ENCODE measurements at regions not wholly inside any gene's neighbourhood (a gene's known extent, or its start where the extent isn't known, plus 50 kb on each side); places are given as distances from the start of the nearest gene placed in this dataset.

DNA sequence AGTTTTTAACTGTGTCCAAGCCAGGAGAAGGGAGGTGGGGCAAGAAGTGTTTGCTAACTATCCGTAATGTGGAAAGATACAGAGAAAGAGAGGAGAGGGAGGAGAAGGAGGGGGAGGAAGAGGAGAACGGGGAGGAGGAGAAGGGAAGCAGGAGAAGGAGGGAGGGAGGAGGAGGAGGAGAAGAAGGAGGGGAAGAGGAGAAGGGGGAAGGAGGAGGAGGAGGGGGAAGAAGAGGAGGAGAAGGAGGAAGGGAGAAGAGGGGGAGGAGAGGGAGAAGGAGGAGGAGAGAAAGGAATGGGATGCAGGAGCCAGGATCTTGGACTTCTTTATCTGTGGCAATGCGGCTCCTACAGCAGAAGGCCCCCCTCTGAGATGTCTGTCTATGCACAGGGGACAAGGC, 510.3 kb upstream of the CCDC196 start:
- no peak for DNase-seq
- H3K27me3 ChIP-seq (ENCODE audit: insufficient read depth), result no peaks in the 10 kb centered on the region
- H3K9me3 ChIP-seq, result no peaks in the 10 kb centered on the region
- peaks cover 0 to under 1% of the 10 kb centered on the region in 2 experiments; a peak in 2 of 4 replicates for H3K4me1 ChIP-seq (ENCODE audit: control insufficient read depth in 1 of 2, insufficient read depth in 2 of 2, low read depth in 1 of 2, low read length in 1 of 2)
- WGBS (ENCODE audit: low lambda C conversion rate), result 27% methylated on average over 3 of the region's 3 CpGs
- TF ChIP-seq TEAD4 (IDR thresholded peaks at IDR 0.05; ENCODE audit: borderline replicate concordance, insufficient read depth) (no peak), JUND (IDR thresholded peaks at IDR 0.05) (no peak), POLR2AphosphoS5 (IDR thresholded peaks at IDR 0.05; ENCODE audit: low read depth, low read length) (no peak), RCOR1 (IDR thresholded peaks at IDR 0.05; ENCODE audit: low read length) (no peak), MAX (IDR thresholded peaks at IDR 0.05; ENCODE audit: low read depth) (no peak), EP300 (IDR thresholded peaks at IDR 0.05; ENCODE audit: borderline replicate concordance in 1 of 2, low read depth in 1 of 2, low read length in 1 of 2) (no peak), RFX5 (IDR thresholded peaks at IDR 0.05; ENCODE audit: low read length) (no peak), TAF1 (IDR thresholded peaks at IDR 0.05; ENCODE audit: borderline replicate concordance, low read depth, low read length) (no peak), REST (IDR thresholded peaks at IDR 0.05; ENCODE audit: low read depth, low read length) (no peak), RXRA (IDR thresholded peaks at IDR 0.05; ENCODE audit: borderline replicate concordance, low read depth) (no peak), ELF1 (IDR thresholded peaks at IDR 0.05) (no peak), FOXM1 (IDR thresholded peaks at IDR 0.05; ENCODE audit: low read depth) (no peak), MEF2A (IDR thresholded peaks at IDR 0.05; ENCODE audit: borderline replicate concordance, low read depth) (no peak), NRF1 (IDR thresholded peaks at IDR 0.05; ENCODE audit: low read depth, low read length) (no peak), FOXJ3 (CRISPR knock-in tag; IDR thresholded peaks at IDR 0.05) (no peak), EZH2phosphoT487 (IDR thresholded peaks at IDR 0.05; ENCODE audit: borderline replicate concordance, low read depth) (no peak), USF2 (IDR thresholded peaks at IDR 0.05; ENCODE audit: borderline replicate concordance, low read depth, low read length) (no peak)
- TF ChIP-seq, protein P1, sequence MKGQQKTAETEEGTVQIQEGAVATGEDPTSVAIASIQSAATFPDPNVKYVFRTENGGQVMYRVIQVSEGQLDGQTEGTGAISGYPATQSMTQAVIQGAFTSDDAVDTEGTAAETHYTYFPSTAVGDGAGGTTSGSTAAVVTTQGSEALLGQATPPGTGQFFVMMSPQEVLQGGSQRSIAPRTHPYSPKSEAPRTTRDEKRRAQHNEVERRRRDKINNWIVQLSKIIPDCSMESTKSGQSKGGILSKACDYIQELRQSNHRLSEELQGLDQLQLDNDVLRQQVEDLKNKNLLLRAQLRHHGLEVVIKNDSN (IDR thresholded peaks at IDR 0.05; ENCODE audit: borderline replicate concordance, low read depth), result no peak
- no peaks in the 10 kb centered on the region for H3K36me3 ChIP-seq (replicated peaks in 1 of 2; ENCODE audit: control insufficient read depth in 1 of 2, insufficient read depth in 2 of 2, low read length in 1 of 2)
- no peaks in the 10 kb centered on the region for H4K20me1 ChIP-seq (ENCODE audit: insufficient read depth)
- H3K79me2 ChIP-seq (ENCODE audit: insufficient read depth), result no peaks in the 10 kb centered on the region
- ChIA-PET POLR2A (no interaction called here), CTCF (interaction anchor here (3.5 kb wide), 1 partner anchor 15 kb away, joined by 25 read pairs; no protein-coding TSS in a partner anchor)
- H3K4me3 ChIP-seq (ENCODE audit: low read depth in 2 of 2, low read length in 1 of 2), result no peak overlapping the region
- no peak overlapping the region for H2AFZ ChIP-seq (ENCODE audit: low read depth)
- H3K9ac ChIP-seq, result no peak overlapping the region
- no peaks in the 10 kb centered on the region for H3F3A ChIP-seq (replicated peaks; ENCODE audit: insufficient read depth)
- no peaks in the 10 kb centered on the region for H3K9me2 ChIP-seq
- no peak overlapping the region for H3K27ac ChIP-seq (ENCODE audit: low read depth in 2 of 2, low read length in 1 of 2)
- H3K4me2 ChIP-seq, result no peak overlapping the region

All from SK-N-SH (cell line).